SK-N-SH treated with all-trans-retinoic acid at 6 μM for 48 hours (cell line): ENCODE measurements at regions not wholly inside any gene's neighbourhood (a gene's known extent, or its start where the extent isn't known, plus 50 kb on each side); places are given as distances from the start of the nearest gene placed in this dataset.

ENCODE experiments used
- ATAC-seq: fragments of 200-7000 bp; cut with Tn5 transposase; 3 replicates; pipeline ENCODE4 v1.9.1; 2020; ENCODE audit warnings: mild to moderate bottlenecking, moderate library complexity
- ARNTL ChIP-seq: fragments of 450-650 bp; formaldehyde crosslinking; IDR thresholded peaks from 2 replicates; pipeline ENCODE4 v1.5.0; 2020; ENCODE audit warnings: low read depth, mild to moderate bottlenecking, moderate library complexity, borderline replicate concordance
- BACH2 ChIP-seq: fragments of 250-450 bp; sonication (Bioruptor Pico); IDR thresholded peaks from 2 replicates; pipeline ENCODE4 v1.9.0; 2021; ENCODE audit warnings: mild to moderate bottlenecking, borderline replicate concordance
- CSDC2 ChIP-seq: fragments of 250-450 bp; sonication (Bioruptor Pico); IDR thresholded peaks from 2 replicates; pipeline ENCODE4 v1.5.0; 2020; ENCODE audit warnings: mild to moderate bottlenecking, moderate library complexity
- GLIS3 ChIP-seq: fragments of 250-450 bp; sonication (Bioruptor Pico); IDR thresholded peaks from 2 replicates; pipeline ENCODE4 v1.5.0; 2020; ENCODE audit warnings: mild to moderate bottlenecking, moderate library complexity
- PPARA ChIP-seq: fragments of 250-450 bp; sonication (Bioruptor Pico); IDR thresholded peaks from 2 replicates; pipeline ENCODE4 v1.5.0; 2020; ENCODE audit warnings: mild to moderate bottlenecking, borderline replicate concordance
- SNAI2 ChIP-seq: fragments of 250-450 bp; sonication (Bioruptor Pico); IDR thresholded peaks from 2 replicates; pipeline ENCODE4 v1.5.0; 2020; ENCODE audit warnings: mild to moderate bottlenecking, moderate library complexity
- TOX ChIP-seq: fragments of 250-450 bp; sonication (Bioruptor Pico); IDR thresholded peaks from 2 replicates; pipeline ENCODE4 v1.8.0; 2021; ENCODE audit warnings: mild to moderate bottlenecking, moderate library complexity, borderline replicate concordance
- ZC3H10 ChIP-seq: fragments of 250-450 bp; sonication (Bioruptor Pico); IDR thresholded peaks from 2 replicates; pipeline ENCODE4 v1.5.1; 2021; ENCODE audit warnings: mild to moderate bottlenecking, moderate library complexity
- ZFP30 ChIP-seq: fragments of 450-650 bp; formaldehyde crosslinking; IDR thresholded peaks from 2 replicates; pipeline ENCODE4 v1.5.0; 2022; ENCODE audit warnings: mild to moderate bottlenecking, moderate library complexity
- ZNF565 ChIP-seq: fragments of 450-650 bp; formaldehyde crosslinking; conservative IDR thresholded peaks from 2 replicates; pipeline ENCODE4 v1.5.0; 2020; ENCODE audit warnings: low read depth, mild to moderate bottlenecking, moderate library complexity
- ZNF70 ChIP-seq: fragments of 450-650 bp; formaldehyde crosslinking; IDR thresholded peaks from 2 replicates; pipeline ENCODE4 v1.5.0; 2020; ENCODE audit warnings: mild to moderate bottlenecking, moderate library complexity
- ZNF8 ChIP-seq: fragments of 450-650 bp; formaldehyde crosslinking; IDR thresholded peaks from 2 replicates; pipeline ENCODE4 v1.5.0; 2020; ENCODE audit warnings: mild to moderate bottlenecking, moderate library complexity
- TF ChIP-seq, protein P1 (sequence below): fragments of 250-450 bp; sonication (Bioruptor Pico); IDR thresholded peaks from 2 replicates; pipeline ENCODE4 v1.5.1; 2021; ENCODE audit warnings: mild to moderate bottlenecking, moderate library complexity
- TF ChIP-seq, protein P2 (sequence below): fragments of 250-450 bp; sonication (Bioruptor Pico); IDR thresholded peaks from 2 replicates; pipeline ENCODE4 v1.8.0; 2021; ENCODE audit warnings: low read depth, mild to moderate bottlenecking, moderate library complexity, borderline replicate concordance
- TF ChIP-seq, protein P3 (sequence below): fragments of 250-450 bp; sonication (Bioruptor Pico); IDR thresholded peaks from 2 replicates; pipeline ENCODE4 v1.5.0; 2020; ENCODE audit warnings: mild to moderate bottlenecking, moderate library complexity
- TF ChIP-seq, protein P4 (sequence below): fragments of 250-450 bp; sonication (Bioruptor Pico); IDR thresholded peaks from 2 replicates; pipeline ENCODE4 v1.8.0; 2020; ENCODE audit warnings: mild to moderate bottlenecking, moderate library complexity, borderline replicate concordance

DNA sequence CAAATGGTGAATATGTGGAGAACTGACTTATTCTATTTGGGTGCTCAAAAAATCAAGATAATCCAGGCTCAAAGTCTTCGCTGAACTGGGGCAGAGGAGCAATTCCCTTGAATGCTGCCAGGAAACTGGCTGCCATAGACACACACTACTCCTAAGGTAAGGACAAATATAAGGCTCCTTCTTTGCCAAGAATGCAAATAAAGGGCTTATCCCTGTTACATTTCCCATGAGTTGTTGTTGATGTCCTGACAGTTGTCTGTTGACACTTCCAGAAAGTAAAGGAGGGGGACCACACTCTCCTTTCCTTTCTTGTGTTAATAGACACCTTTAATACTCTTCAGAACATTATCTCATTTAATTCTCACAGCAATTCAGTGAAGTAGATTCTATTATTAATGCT lies 212.2 kb upstream of the PTBP2 start:
- no peak for TF ChIP-seq CSDC2
- TF ChIP-seq SNAI2 = no peak
- TF ChIP-seq, protein P1, sequence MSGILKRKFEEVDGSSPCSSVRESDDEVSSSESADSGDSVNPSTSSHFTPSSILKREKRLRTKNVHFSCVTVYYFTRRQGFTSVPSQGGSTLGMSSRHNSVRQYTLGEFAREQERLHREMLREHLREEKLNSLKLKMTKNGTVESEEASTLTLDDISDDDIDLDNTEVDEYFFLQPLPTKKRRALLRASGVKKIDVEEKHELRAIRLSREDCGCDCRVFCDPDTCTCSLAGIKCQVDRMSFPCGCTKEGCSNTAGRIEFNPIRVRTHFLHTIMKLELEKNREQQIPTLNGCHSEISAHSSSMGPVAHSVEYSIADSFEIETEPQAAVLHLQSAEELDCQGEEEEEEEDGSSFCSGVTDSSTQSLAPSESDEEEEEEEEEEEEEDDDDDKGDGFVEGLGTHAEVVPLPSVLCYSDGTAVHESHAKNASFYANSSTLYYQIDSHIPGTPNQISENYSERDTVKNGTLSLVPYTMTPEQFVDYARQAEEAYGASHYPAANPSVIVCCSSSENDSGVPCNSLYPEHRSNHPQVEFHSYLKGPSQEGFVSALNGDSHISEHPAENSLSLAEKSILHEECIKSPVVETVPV (CRISPR knock-in tag) = no peak
- TF ChIP-seq BACH2 (CRISPR knock-in tag) = no peak
- no peak for TF ChIP-seq ZNF565 (CRISPR knock-in tag)
- TF ChIP-seq TOX = no peak
- TF ChIP-seq GLIS3 (CRISPR knock-in tag) = no peak
- no peak for TF ChIP-seq ARNTL (CRISPR knock-in tag)
- TF ChIP-seq, protein P2, sequence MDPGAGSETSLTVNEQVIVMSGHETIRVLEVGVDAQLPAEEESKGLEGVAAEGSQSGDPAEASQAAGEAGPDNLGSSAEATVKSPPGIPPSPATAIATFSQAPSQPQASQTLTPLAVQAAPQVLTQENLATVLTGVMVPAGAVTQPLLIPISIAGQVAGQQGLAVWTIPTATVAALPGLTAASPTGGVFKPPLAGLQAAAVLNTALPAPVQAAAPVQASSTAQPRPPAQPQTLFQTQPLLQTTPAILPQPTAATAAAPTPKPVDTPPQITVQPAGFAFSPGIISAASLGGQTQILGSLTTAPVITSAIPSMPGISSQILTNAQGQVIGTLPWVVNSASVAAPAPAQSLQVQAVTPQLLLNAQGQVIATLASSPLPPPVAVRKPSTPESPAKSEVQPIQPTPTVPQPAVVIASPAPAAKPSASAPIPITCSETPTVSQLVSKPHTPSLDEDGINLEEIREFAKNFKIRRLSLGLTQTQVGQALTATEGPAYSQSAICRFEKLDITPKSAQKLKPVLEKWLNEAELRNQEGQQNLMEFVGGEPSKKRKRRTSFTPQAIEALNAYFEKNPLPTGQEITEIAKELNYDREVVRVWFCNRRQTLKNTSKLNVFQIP = no peak
- no peak for TF ChIP-seq ZNF70 (CRISPR knock-in tag)
- no peak for TF ChIP-seq ZNF8 (CRISPR knock-in tag)
- ATAC-seq = no peak

DNA sequence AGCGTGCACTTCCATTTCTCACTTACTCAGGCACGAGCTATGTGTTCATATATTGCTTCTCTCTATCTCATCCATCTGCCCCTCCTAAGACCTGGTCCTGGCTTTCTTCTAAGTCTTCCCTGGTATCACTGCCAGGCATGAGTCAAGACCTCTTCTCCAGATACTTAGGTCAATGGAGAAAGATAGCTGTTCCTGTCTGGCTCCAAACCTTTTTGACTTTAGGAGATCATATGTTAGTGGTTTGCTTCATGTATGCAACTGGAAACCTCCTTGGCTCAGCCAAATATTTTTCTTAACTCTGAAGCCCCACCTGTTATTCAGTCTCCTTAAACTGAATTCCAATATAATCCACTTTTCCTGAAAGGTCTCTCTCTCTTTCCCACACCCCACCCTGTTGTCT lies 211.6 kb upstream of the PTBP2 start:
- ATAC-seq = no peak

More for the DNA sequence above, 211.6 kb upstream of the PTBP2 start:
- TF ChIP-seq, protein P3, sequence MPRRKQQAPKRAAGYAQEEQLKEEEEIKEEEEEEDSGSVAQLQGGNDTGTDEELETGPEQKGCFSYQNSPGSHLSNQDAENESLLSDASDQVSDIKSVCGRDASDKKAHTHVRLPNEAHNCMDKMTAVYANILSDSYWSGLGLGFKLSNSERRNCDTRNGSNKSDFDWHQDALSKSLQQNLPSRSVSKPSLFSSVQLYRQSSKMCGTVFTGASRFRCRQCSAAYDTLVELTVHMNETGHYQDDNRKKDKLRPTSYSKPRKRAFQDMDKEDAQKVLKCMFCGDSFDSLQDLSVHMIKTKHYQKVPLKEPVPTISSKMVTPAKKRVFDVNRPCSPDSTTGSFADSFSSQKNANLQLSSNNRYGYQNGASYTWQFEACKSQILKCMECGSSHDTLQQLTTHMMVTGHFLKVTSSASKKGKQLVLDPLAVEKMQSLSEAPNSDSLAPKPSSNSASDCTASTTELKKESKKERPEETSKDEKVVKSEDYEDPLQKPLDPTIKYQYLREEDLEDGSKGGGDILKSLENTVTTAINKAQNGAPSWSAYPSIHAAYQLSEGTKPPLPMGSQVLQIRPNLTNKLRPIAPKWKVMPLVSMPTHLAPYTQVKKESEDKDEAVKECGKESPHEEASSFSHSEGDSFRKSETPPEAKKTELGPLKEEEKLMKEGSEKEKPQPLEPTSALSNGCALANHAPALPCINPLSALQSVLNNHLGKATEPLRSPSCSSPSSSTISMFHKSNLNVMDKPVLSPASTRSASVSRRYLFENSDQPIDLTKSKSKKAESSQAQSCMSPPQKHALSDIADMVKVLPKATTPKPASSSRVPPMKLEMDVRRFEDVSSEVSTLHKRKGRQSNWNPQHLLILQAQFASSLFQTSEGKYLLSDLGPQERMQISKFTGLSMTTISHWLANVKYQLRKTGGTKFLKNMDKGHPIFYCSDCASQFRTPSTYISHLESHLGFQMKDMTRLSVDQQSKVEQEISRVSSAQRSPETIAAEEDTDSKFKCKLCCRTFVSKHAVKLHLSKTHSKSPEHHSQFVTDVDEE (CRISPR knock-in tag) = no peak
- TF ChIP-seq, protein P2 = no peak
- no peak for TF ChIP-seq PPARA (CRISPR knock-in tag)
- TF ChIP-seq CSDC2 = no peak
- no peak for TF ChIP-seq ZFP30
- TF ChIP-seq, protein P4, sequence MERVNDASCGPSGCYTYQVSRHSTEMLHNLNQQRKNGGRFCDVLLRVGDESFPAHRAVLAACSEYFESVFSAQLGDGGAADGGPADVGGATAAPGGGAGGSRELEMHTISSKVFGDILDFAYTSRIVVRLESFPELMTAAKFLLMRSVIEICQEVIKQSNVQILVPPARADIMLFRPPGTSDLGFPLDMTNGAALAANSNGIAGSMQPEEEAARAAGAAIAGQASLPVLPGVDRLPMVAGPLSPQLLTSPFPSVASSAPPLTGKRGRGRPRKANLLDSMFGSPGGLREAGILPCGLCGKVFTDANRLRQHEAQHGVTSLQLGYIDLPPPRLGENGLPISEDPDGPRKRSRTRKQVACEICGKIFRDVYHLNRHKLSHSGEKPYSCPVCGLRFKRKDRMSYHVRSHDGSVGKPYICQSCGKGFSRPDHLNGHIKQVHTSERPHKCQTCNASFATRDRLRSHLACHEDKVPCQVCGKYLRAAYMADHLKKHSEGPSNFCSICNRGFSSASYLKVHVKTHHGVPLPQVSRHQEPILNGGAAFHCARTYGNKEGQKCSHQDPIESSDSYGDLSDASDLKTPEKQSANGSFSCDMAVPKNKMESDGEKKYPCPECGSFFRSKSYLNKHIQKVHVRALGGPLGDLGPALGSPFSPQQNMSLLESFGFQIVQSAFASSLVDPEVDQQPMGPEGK (CRISPR knock-in tag) = no peak
- TF ChIP-seq, protein P1 (CRISPR knock-in tag) = no peak
- TF ChIP-seq ZC3H10 (CRISPR knock-in tag) = no peak
- TF ChIP-seq ZNF565 (CRISPR knock-in tag) = no peak
- TF ChIP-seq ZNF70 (CRISPR knock-in tag) = no peak
- TF ChIP-seq BACH2 (CRISPR knock-in tag) = no peak
- TF ChIP-seq GLIS3 (CRISPR knock-in tag) = no peak
- TF ChIP-seq TOX = no peak
- TF ChIP-seq ARNTL (CRISPR knock-in tag) = no peak
- TF ChIP-seq ZNF8 (CRISPR knock-in tag) = no peak
